PC-3 (cell line): ENCODE measurements at regions not wholly inside any gene's neighbourhood (a gene's known extent, or its start where the extent isn't known, plus 50 kb on each side); places are given as distances from the start of the nearest gene placed in this dataset.

Experiments
- ATAC-seq: fragments of 200-7000 bp; cut with Tn5 transposase; 2 replicates; pipeline ENCODE4 v1.9.1; 2020; ENCODE audit warnings: mild to moderate bottlenecking, moderate library complexity
- BruUV-seq: library from RNA; stranded (reverse); fragments of 400-500 nt; replicated peaks from 2 replicates; lab custom pipeline; 2021; lab: Mats Ljungman, UMichigan
- CTCF ChIA-PET: fragments of 300-600 bp; sonication (Branson Sonifier 250); formaldehyde crosslinking; loops from one replicate; lab custom pipeline; 2022; ENCODE audit warnings: antibody characterized with exemption; lab: Charles Lee
- POLR2A ChIA-PET: fragments of 300-600 bp; sonication (Branson Sonifier 250); formaldehyde crosslinking; loops from one replicate; lab custom pipeline; 2022; ENCODE audit warnings: antibody characterized with exemption; ENCODE audit not compliant: unreplicated experiment; lab: Charles Lee
- DNase-seq: peaks from one replicate; pipeline ENCODE4 v3.0.0-alpha.2; 2015
- H2AFZ ChIP-seq: fragments of 300-600 bp; sonication (generic); 2 replicates; pipeline ENCODE4 v1.6.0; 2016; ENCODE audit warnings: antibody characterized with exemption, low read length
- H3F3A ChIP-seq: fragments of 300-600 bp; sonication (generic); one replicate; pipeline ENCODE4 v1.6.0; 2017; ENCODE audit warnings: antibody characterized with exemption, low read length, control low read depth, mild to moderate bottlenecking; ENCODE audit not compliant: unreplicated experiment
- H3K27ac ChIP-seq: fragments of 300-600 bp; sonication (generic); 2 replicates; pipeline ENCODE4 v1.5.1; 2016; ENCODE audit warnings: mild to moderate bottlenecking, low read length
- H3K27me3 ChIP-seq: fragments of 300-600 bp; sonication (generic); 2 replicates; pipeline ENCODE4 v1.6.1; 2016; ENCODE audit warnings: low read length, mixed read lengths
- H3K36me3 ChIP-seq: fragments of 300-600 bp; sonication (generic); 2 replicates; pipeline ENCODE4 v1.6.1; 2016; ENCODE audit warnings: low read depth, mixed run types, low read length, mixed read lengths
- H3K4me1 ChIP-seq: fragments of 300-600 bp; sonication (generic); 2 replicates; pipeline ENCODE4 v1.5.1; 2016; ENCODE audit warnings: low read length; ENCODE audit not compliant: insufficient read depth
- H3K4me2 ChIP-seq: fragments of 300-600 bp; sonication (generic); 2 replicates; pipeline ENCODE4 v1.6.0; 2016; ENCODE audit warnings: low read length
- H3K4me3 ChIP-seq: fragments of 300-600 bp; sonication (generic); 2 replicates; pipeline ENCODE4 v1.5.1; 2016; ENCODE audit warnings: mild to moderate bottlenecking, low read length, mixed read lengths
- H3K79me2 ChIP-seq: fragments of 300-600 bp; sonication (generic); 2 replicates; pipeline ENCODE4 v1.6.1; 2017; ENCODE audit warnings: low read length, mixed read lengths
- H3K9ac ChIP-seq: fragments of 300-600 bp; sonication (generic); 2 replicates; pipeline ENCODE4 v1.6.0; 2016; ENCODE audit warnings: mild to moderate bottlenecking, low read length
- H3K9me2 ChIP-seq: fragments of 300-600 bp; sonication (generic); replicated peaks from 2 replicates; pipeline ENCODE4 v1.6.1; 2016; ENCODE audit warnings: mixed run types, low read length, mixed read lengths
- H3K9me3 ChIP-seq: fragments of 300-600 bp; sonication (generic); 2 replicates; pipeline ENCODE4 v1.6.1; 2016; ENCODE audit warnings: low read length, mixed read lengths
- H4K20me1 ChIP-seq: fragments of 300-600 bp; sonication (generic); 2 replicates; pipeline ENCODE4 v1.6.1; 2016; ENCODE audit warnings: low read length, mixed read lengths
- EZH2 ChIP-seq: fragments of 300-600 bp; sonication (generic); IDR thresholded peaks from one replicate; pipeline ENCODE4 v1.6.1; 2017; ENCODE audit warnings: antibody characterized with exemption, mild to moderate bottlenecking, low read length; ENCODE audit not compliant: unreplicated experiment
- EZH2phosphoT487 ChIP-seq: fragments of 300-600 bp; sonication (generic); IDR thresholded peaks from 2 replicates; pipeline ENCODE4 v1.6.1; 2018; ENCODE audit warnings: mild to moderate bottlenecking, antibody characterized with exemption, low read length, borderline replicate concordance
- intact Hi-C: fragments of 100-400 bp; cut with micrococcal nuclease; formaldehyde crosslinking; loops from 2 replicates; pipeline ENCODE4 v1.9.0; 2023
- TF ChIP-seq, protein P1 (sequence below): fragments of 300-600 bp; sonication (generic); conservative IDR thresholded peaks from 2 replicates; pipeline ENCODE4 v1.5.1; 2017; ENCODE audit warnings: antibody characterized with exemption, low read depth, mild to moderate bottlenecking, low read length

DNA sequence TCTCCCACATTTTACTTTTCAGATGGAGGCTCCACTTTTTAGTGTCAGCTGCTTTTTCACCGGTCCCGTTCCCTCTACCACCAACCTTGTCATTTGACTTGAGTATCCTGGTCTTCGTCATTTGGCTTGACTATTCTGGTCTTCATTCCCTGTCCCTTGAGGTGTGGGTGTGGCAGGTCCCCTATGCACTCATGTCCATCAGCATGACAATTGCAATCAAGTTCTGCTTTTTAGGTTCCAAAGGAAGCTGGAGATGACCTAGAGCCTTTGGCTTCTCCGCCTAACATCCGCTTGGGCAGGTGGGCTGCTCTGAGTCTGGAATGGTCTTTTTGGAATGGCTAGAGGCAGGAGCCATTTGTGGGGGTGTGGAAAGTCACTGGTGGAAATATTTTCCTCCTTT is 99.8 kb upstream of the MLN start:
- H3K79me2 ChIP-seq = no peaks in the 10 kb centered on the region
- DNase-seq = no peak
- no peak overlapping the region for H3K4me3 ChIP-seq
- H3K9me3 ChIP-seq = no peaks in the 10 kb centered on the region
- H3K4me1 ChIP-seq = no peaks in the 10 kb centered on the region
- CTCF ChIA-PET = interaction anchor here (0.7 kb wide), 1 partner anchor 150 kb away, joined by 3 read pairs; no protein-coding TSS in a partner anchor
- intact Hi-C loops = no loop called here
- no peaks in the 10 kb centered on the region for H3F3A ChIP-seq
- no peaks in the 10 kb centered on the region for H3K9me2 ChIP-seq
- H3K9ac ChIP-seq = no peak overlapping the region
- no peaks in the 10 kb centered on the region for H3K36me3 ChIP-seq
- H4K20me1 ChIP-seq = no peaks in the 10 kb centered on the region
- no peak for ATAC-seq
- H3K27ac ChIP-seq = no peak overlapping the region
- peaks cover 84% of the 10 kb centered on the region for H3K27me3 ChIP-seq
- TF ChIP-seq EZH2 (no peak), EZH2phosphoT487 (no peak)
- TF ChIP-seq, protein P1, sequence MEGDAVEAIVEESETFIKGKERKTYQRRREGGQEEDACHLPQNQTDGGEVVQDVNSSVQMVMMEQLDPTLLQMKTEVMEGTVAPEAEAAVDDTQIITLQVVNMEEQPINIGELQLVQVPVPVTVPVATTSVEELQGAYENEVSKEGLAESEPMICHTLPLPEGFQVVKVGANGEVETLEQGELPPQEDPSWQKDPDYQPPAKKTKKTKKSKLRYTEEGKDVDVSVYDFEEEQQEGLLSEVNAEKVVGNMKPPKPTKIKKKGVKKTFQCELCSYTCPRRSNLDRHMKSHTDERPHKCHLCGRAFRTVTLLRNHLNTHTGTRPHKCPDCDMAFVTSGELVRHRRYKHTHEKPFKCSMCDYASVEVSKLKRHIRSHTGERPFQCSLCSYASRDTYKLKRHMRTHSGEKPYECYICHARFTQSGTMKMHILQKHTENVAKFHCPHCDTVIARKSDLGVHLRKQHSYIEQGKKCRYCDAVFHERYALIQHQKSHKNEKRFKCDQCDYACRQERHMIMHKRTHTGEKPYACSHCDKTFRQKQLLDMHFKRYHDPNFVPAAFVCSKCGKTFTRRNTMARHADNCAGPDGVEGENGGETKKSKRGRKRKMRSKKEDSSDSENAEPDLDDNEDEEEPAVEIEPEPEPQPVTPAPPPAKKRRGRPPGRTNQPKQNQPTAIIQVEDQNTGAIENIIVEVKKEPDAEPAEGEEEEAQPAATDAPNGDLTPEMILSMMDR = no peak
- no peak overlapping the region for H3K4me2 ChIP-seq
- no peak overlapping the region for H2AFZ ChIP-seq
- no TSS peak for BruUV-seq
- POLR2A ChIA-PET = no interaction called here

DNA sequence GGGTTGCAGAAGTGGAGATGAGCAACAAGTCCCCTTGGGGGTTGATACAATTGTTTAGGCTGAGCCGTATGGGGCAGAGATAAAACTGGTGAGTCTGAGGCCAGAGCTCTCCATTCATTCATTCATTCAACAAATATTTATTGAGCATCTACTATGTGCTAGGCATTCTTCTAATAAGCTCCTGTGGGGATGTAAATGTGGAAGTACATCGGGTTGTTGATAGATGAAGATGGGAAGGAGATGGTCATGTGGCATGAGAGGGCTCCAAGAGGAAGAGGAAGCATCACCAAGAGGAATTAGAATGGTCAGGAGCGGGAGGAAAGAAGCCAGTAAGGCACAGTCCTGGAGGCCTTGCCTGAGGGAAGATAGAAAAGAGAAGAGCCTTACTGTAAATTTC is 98.7 kb upstream of the MLN start:
- ATAC-seq (no peak), DNase-seq (no peak)
- H3F3A ChIP-seq = no peaks in the 10 kb centered on the region
- ChIA-PET POLR2A (no interaction called here), CTCF (no interaction called here)
- no peak overlapping the region for H3K9ac ChIP-seq
- no peaks in the 10 kb centered on the region for H3K4me1 ChIP-seq
- H3K9me3 ChIP-seq = no peaks in the 10 kb centered on the region
- H3K27ac ChIP-seq = no peak overlapping the region
- H4K20me1 ChIP-seq = no peaks in the 10 kb centered on the region
- H3K36me3 ChIP-seq = no peaks in the 10 kb centered on the region
- no peak overlapping the region for H3K4me3 ChIP-seq
- H3K27me3 ChIP-seq = peaks cover 94% of the 10 kb centered on the region
- H3K4me2 ChIP-seq = no peak overlapping the region
- no TSS peak for BruUV-seq
- TF ChIP-seq EZH2 (no peak), EZH2phosphoT487 (no peak)
- TF ChIP-seq, protein P1 = no peak
- no peaks in the 10 kb centered on the region for H3K9me2 ChIP-seq
- no peak overlapping the region for H2AFZ ChIP-seq
- intact Hi-C loops = no loop called here
- no peaks in the 10 kb centered on the region for H3K79me2 ChIP-seq

DNA sequence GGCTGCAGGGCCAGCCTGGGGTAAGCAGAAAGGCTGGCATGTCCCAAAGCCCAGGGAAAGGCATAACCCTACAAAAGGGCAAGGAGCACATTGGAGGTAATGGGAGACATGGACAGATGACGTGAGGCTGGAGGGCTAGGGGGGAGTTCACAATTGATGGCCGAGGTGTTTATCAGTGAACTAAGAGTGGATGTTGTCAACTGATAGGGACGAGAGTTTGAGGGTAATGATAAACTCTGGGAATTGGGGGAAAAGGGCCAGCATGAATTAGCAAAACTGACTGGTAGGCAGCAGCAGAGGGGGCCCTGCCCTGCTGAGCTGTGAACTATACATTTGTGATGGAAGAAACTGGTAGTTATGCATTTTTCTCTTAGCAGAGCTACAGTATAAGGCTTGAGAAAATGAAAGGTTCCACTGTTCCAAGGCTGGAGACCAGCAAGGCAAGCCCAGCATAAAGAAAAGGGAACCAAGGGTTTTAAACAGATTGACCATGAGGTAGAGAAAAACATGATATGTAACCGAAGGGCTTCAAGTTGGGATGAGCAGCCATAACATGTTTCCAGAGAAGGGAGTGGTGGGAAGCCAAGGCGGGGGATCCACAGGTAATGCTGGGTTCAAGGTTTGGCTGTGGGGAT is 98.1 kb upstream of the MLN start:
- Histone ChIP-seq H3K9me2 (no peaks in the 10 kb centered on the region), H3K36me3 (no peaks in the 10 kb centered on the region), H3K4me1 (no peaks in the 10 kb centered on the region), H3K27ac (no peak overlapping the region), H4K20me1 (no peaks in the 10 kb centered on the region), H3K9ac (no peak overlapping the region), H3K9me3 (no peaks in the 10 kb centered on the region), H3K4me3 (no peak overlapping the region), H3K4me2 (no peak overlapping the region), H3F3A (no peaks in the 10 kb centered on the region), H3K27me3 (peaks cover 90% of the 10 kb centered on the region), H2AFZ (no peak overlapping the region), H3K79me2 (no peaks in the 10 kb centered on the region)
- ChIA-PET CTCF (interaction anchor here (0.6 kb wide), 1 partner anchor 257 kb away, joined by 3 read pairs; no protein-coding TSS in a partner anchor), POLR2A (no interaction called here)
- no peak for ATAC-seq
- no peak for DNase-seq
- intact Hi-C loops = no loop called here
- BruUV-seq = no TSS peak
- TF ChIP-seq EZH2 = no peak
- TF ChIP-seq, protein P1 = no peak
- no peak for TF ChIP-seq EZH2phosphoT487
